GM12878 (cell line): ENCODE measurements at regions not wholly inside any gene's neighbourhood (a gene's known extent, or its start where the extent isn't known, plus 50 kb on each side); places are given as distances from the start of the nearest gene placed in this dataset.

Experiments
- ATAC-seq: fragments of 200-7000 bp; cut with Tn5 transposase; 3 replicates; pipeline ENCODE4 v1.9.1; 2020; ENCODE audit warnings: mild to moderate bottlenecking, moderate library complexity
- BruUV-seq: library from RNA; stranded (reverse); fragments of 400-500 nt; replicated peaks from 2 replicates; lab custom pipeline; 2021; lab: Mats Ljungman, UMichigan
- CTCF ChIA-PET: fragments of 300-600 bp; sonication (Branson Sonifier 250); formaldehyde crosslinking; extraction: SDS; loops from one replicate; lab custom pipeline; 2021; ENCODE audit warnings: inconsistent platforms; lab: Yijun Ruan, JAX
- POLR2A ChIA-PET: fragments of 350-600 bp; formaldehyde crosslinking; extraction: SDS; loops from one replicate; lab custom pipeline; 2021; ENCODE audit warnings: inconsistent platforms; lab: Charles Lee
- RAD21 ChIA-PET: fragments of 300-600 bp; sonication (Branson Sonifier 250); formaldehyde crosslinking; loops from one replicate; lab custom pipeline; 2023; ENCODE audit warnings: antibody characterized with exemption; ENCODE audit not compliant: unreplicated experiment; lab: Charles Lee
- SMC1A ChIA-PET: fragments of 300-600 bp; sonication (Branson Sonifier 250); formaldehyde crosslinking; loops from one replicate; lab custom pipeline; 2023; ENCODE audit not compliant: unreplicated experiment, uncharacterized antibody; lab: Charles Lee
- DNase-seq: peaks from one replicate; pipeline ENCODE4 v3.0.0-alpha.2; 2011; ENCODE audit warnings: low read depth, low spot score
- FAIRE-seq: peaks from 3 replicates; lab custom pipeline; 2011; peaks lifted over from hg19 to GRCh38; lab: Jason Lieb, UNC
- H2AFZ ChIP-seq: 2 replicates; pipeline ENCODE4 v1.6.0; 2011; ENCODE audit warnings: low read depth, low read length, control low read depth; ENCODE audit not compliant: control insufficient read depth
- H3K27ac ChIP-seq: 2 replicates; pipeline ENCODE4 v1.5.1; 2011; ENCODE audit warnings: control low read depth; ENCODE audit not compliant: control insufficient read depth, insufficient read depth
- H3K27me3 ChIP-seq, 2 experiments: replicated peaks in 1 of 2; 2 replicates each; pipeline versions ENCODE4 v1.6.0 to v1.6.1; 2011; ENCODE audit warnings: low read length in 1 of 2; ENCODE audit not compliant: control insufficient read depth in 2 of 2, insufficient read depth in 2 of 2
- H3K36me3 ChIP-seq, 2 experiments: 2 replicates each; pipeline ENCODE4 v1.5.1; 2011; ENCODE audit warnings: low read length in 1 of 2; ENCODE audit not compliant: control insufficient read depth in 2 of 2, insufficient read depth in 2 of 2
- H3K4me1 ChIP-seq: 2 replicates; pipeline ENCODE4 v1.6.1; 2011; ENCODE audit warnings: mild to moderate bottlenecking, low read length, moderate library complexity, mixed read lengths; ENCODE audit not compliant: control insufficient read depth, insufficient read depth
- H3K4me2 ChIP-seq: 2 replicates; pipeline ENCODE4 v1.6.0; 2011; ENCODE audit warnings: control low read depth; ENCODE audit not compliant: control insufficient read depth, insufficient read depth
- H3K4me3 ChIP-seq: fragments of 200-600 bp; sonication (generic); 2 replicates; pipeline ENCODE4 v1.5.1; 2016
- H3K79me2 ChIP-seq: 2 replicates; pipeline ENCODE4 v1.6.0; 2011; ENCODE audit warnings: low read length; ENCODE audit not compliant: control insufficient read depth, insufficient read depth
- H3K9ac ChIP-seq: 2 replicates; pipeline ENCODE4 v1.8.0; 2011; ENCODE audit warnings: low read length, control low read depth, mixed read lengths; ENCODE audit not compliant: control insufficient read depth, insufficient read depth
- H3K9me3 ChIP-seq: replicated peaks from 3 replicates; pipeline ENCODE4 v1.5.1; 2011; ENCODE audit warnings: mild to moderate bottlenecking, low read length; ENCODE audit not compliant: control insufficient read depth, insufficient read depth
- H4K20me1 ChIP-seq: 2 replicates; pipeline ENCODE4 v1.6.0; 2011; ENCODE audit not compliant: control insufficient read depth, insufficient read depth
- BCL11A ChIP-seq: IDR thresholded peaks from 2 replicates; pipeline ENCODE4 v1.6.1; 2011; ENCODE audit warnings: low read depth, low read length
- CHD1 ChIP-seq: IDR thresholded peaks from 2 replicates; pipeline ENCODE4 v1.6.1; 2012; ENCODE audit warnings: low read depth, low read length, improper control_type of control experiment
- HDAC2 ChIP-seq: fragments of 200-600 bp; sonication (generic); IDR thresholded peaks from 2 replicates; pipeline ENCODE4 v1.6.1; 2017
- IRF4 ChIP-seq: IDR thresholded peaks from 2 replicates; pipeline ENCODE4 v1.6.1; 2011; ENCODE audit warnings: low read depth, low read length
- JUNB ChIP-seq: IDR thresholded peaks from 2 replicates; pipeline ENCODE4 v1.6.1; 2016; ENCODE audit warnings: antibody characterized with exemption, mild to moderate bottlenecking
- JUND ChIP-seq: IDR thresholded peaks from 2 replicates; pipeline ENCODE4 v1.6.1; 2012; ENCODE audit warnings: low read depth, mild to moderate bottlenecking, low read length, improper control_type of control experiment, moderate library complexity
- MTA2 ChIP-seq: fragments of 450-650 bp; IDR thresholded peaks from 2 replicates; pipeline ENCODE4 v1.6.1; 2016; ENCODE audit warnings: low read depth, mild to moderate bottlenecking, moderate library complexity
- MYB ChIP-seq: fragments of 150-350 bp; IDR thresholded peaks from 2 replicates; pipeline ENCODE4 v1.6.1; 2014; ENCODE audit warnings: mild to moderate bottlenecking, low read depth, low read length, borderline replicate concordance
- RCOR1 ChIP-seq: conservative IDR thresholded peaks from 2 replicates; pipeline ENCODE4 v1.6.1; 2012; ENCODE audit warnings: low read depth, low read length, improper control_type of control experiment
- ZNF207 ChIP-seq: fragments of 450-650 bp; IDR thresholded peaks from 2 replicates; pipeline ENCODE4 v1.6.1; 2014; ENCODE audit warnings: antibody characterized with exemption, mild to moderate bottlenecking, borderline replicate concordance
- WGBS: methylation state at CpG from one replicate; pipeline ENCODE4 v1.1.6; 2016; ENCODE audit warnings: low lambda C conversion rate; ENCODE audit not compliant: insufficient replicate concordance, insufficient coverage; ENCODE audit errors: missing lambda C conversion rate; 5-methylcytosine and 5-hydroxymethylcytosine counted together
- in situ Hi-C: fragments of 300-500 bp; cut with MboI; formaldehyde crosslinking; loops from 9 replicates; pipeline ENCODE4 v1.14.3; 2018; ENCODE audit warnings: mixed read lengths
- intact Hi-C: fragments of 100-400 bp; cut with micrococcal nuclease; formaldehyde crosslinking; loops from one replicate; pipeline ENCODE4 v1.14.2; 2022; ENCODE audit not compliant: unreplicated experiment
- TF ChIP-seq, protein P1 (sequence below): fragments of 450-650 bp; IDR thresholded peaks from 2 replicates; pipeline ENCODE4 v1.6.1; 2017; ENCODE audit warnings: borderline replicate concordance
- TF ChIP-seq, protein P2 (sequence below): fragments of 450-650 bp; IDR thresholded peaks from 2 replicates; pipeline ENCODE4 v1.6.1; 2016; ENCODE audit warnings: mild to moderate bottlenecking
- TF ChIP-seq, protein P3 (sequence below): fragments of 450-650 bp; formaldehyde crosslinking; IDR thresholded peaks from 2 replicates; pipeline ENCODE4 v1.4.0; 2020; ENCODE audit warnings: mild to moderate bottlenecking, moderate library complexity
- TF ChIP-seq, protein P4 (sequence below): fragments of 450-650 bp; IDR thresholded peaks from 2 replicates; pipeline ENCODE4 v1.6.1; 2017; ENCODE audit warnings: mild to moderate bottlenecking, moderate library complexity

DNA sequence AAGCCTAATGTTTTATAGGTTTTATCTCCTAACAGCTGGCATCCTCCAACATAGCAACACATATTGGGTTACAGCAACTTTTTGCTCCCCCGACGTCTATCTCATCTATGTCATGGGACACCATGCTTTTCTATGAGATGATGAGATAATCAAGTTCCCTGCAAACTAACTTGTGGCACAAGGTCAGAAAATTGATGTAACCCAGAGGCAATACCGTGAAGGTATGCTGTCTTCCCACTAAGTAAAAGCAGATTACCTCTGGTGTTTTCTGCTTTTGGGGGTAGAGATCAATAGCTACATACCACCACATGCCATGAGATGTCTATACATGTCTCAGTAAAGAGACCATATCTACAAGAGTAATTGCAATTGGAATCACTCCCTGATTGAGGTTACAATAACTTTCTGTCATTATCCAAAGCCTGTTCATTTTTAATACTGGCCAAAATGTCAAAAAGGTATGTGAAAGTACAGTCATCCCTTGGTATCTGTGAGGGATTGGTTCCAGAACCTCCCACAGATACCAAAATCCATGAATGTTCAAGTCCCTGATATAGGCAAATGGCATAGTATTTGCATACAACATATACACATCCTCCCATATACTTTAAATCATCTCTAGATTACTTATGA is 131.3 kb downstream of the CYSLTR2 start (continued):
- TF ChIP-seq, protein P1, sequence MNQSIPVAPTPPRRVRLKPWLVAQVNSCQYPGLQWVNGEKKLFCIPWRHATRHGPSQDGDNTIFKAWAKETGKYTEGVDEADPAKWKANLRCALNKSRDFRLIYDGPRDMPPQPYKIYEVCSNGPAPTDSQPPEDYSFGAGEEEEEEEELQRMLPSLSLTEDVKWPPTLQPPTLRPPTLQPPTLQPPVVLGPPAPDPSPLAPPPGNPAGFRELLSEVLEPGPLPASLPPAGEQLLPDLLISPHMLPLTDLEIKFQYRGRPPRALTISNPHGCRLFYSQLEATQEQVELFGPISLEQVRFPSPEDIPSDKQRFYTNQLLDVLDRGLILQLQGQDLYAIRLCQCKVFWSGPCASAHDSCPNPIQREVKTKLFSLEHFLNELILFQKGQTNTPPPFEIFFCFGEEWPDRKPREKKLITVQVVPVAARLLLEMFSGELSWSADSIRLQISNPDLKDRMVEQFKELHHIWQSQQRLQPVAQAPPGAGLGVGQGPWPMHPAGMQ: no peak
- TF ChIP-seq JUNB: no peak

DNA sequence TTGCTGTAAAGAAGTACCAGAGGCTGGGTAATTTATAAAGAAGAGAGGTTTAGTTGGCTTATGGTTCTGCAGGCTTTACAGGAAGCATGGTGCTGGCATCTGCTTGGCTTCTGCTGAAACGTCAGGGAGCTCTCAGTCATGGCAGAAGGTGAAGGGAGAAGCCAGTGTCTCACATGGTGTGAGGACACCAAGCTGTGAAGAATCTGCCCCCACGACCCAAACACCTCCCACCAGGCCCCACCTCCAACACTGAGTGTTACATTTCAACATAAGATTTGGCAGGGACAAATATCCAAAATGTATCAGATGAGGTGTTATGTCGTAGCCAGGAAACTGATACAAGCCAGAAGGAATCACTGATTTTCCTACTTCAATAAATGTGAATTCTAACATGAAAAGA is 136.5 kb downstream of the CYSLTR2 start:
- SMC1A ChIA-PET: no interaction called here
- Histone ChIP-seq H3K4me1 (no peaks in the 10 kb centered on the region), H2AFZ (no peak overlapping the region), H3K4me3 (no peak overlapping the region), H3K36me3 (no peaks in the 10 kb centered on the region), H3K27ac (no peak overlapping the region), H3K4me2 (no peak overlapping the region), H3K9me3 (no peaks in the 10 kb centered on the region), H3K27me3 (no peaks in the 10 kb centered on the region; a peak in 2 of 4 replicates), H3K79me2 (no peaks in the 10 kb centered on the region), H4K20me1 (no peaks in the 10 kb centered on the region), H3K9ac (no peak overlapping the region)
- in situ Hi-C loops: no loop called here
- FAIRE-seq (no peak), ATAC-seq (no peak), DNase-seq (no peak)
- intact Hi-C loops: no loop called here
- BruUV-seq: no TSS peak
- POLR2A ChIA-PET: no interaction called here
- RAD21 ChIA-PET: interaction anchor here (1.3 kb wide), 1 partner anchor 40 kb away, joined by 4 read pairs; no protein-coding TSS in a partner anchor
- no peak for TF ChIP-seq MYB
- TF ChIP-seq JUND: no peak
- TF ChIP-seq HDAC2: no peak
- TF ChIP-seq MTA2: no peak
- TF ChIP-seq RCOR1: no peak
- TF ChIP-seq, protein P2, sequence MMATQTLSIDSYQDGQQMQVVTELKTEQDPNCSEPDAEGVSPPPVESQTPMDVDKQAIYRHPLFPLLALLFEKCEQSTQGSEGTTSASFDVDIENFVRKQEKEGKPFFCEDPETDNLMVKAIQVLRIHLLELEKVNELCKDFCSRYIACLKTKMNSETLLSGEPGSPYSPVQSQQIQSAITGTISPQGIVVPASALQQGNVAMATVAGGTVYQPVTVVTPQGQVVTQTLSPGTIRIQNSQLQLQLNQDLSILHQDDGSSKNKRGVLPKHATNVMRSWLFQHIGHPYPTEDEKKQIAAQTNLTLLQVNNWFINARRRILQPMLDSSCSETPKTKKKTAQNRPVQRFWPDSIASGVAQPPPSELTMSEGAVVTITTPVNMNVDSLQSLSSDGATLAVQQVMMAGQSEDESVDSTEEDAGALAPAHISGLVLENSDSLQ: no peak
- TF ChIP-seq, protein P3, sequence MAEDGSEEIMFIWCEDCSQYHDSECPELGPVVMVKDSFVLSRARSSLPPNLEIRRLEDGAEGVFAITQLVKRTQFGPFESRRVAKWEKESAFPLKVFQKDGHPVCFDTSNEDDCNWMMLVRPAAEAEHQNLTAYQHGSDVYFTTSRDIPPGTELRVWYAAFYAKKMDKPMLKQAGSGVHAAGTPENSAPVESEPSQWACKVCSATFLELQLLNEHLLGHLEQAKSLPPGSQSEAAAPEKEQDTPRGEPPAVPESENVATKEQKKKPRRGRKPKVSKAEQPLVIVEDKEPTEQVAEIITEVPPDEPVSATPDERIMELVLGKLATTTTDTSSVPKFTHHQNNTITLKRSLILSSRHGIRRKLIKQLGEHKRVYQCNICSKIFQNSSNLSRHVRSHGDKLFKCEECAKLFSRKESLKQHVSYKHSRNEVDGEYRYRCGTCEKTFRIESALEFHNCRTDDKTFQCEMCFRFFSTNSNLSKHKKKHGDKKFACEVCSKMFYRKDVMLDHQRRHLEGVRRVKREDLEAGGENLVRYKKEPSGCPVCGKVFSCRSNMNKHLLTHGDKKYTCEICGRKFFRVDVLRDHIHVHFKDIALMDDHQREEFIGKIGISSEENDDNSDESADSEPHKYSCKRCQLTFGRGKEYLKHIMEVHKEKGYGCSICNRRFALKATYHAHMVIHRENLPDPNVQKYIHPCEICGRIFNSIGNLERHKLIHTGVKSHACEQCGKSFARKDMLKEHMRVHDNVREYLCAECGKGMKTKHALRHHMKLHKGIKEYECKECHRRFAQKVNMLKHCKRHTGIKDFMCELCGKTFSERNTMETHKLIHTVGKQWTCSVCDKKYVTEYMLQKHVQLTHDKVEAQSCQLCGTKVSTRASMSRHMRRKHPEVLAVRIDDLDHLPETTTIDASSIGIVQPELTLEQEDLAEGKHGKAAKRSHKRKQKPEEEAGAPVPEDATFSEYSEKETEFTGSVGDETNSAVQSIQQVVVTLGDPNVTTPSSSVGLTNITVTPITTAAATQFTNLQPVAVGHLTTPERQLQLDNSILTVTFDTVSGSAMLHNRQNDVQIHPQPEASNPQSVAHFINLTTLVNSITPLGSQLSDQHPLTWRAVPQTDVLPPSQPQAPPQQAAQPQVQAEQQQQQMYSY (CRISPR knock-in tag): no peak
- no peak for TF ChIP-seq CHD1
- TF ChIP-seq, protein P4, sequence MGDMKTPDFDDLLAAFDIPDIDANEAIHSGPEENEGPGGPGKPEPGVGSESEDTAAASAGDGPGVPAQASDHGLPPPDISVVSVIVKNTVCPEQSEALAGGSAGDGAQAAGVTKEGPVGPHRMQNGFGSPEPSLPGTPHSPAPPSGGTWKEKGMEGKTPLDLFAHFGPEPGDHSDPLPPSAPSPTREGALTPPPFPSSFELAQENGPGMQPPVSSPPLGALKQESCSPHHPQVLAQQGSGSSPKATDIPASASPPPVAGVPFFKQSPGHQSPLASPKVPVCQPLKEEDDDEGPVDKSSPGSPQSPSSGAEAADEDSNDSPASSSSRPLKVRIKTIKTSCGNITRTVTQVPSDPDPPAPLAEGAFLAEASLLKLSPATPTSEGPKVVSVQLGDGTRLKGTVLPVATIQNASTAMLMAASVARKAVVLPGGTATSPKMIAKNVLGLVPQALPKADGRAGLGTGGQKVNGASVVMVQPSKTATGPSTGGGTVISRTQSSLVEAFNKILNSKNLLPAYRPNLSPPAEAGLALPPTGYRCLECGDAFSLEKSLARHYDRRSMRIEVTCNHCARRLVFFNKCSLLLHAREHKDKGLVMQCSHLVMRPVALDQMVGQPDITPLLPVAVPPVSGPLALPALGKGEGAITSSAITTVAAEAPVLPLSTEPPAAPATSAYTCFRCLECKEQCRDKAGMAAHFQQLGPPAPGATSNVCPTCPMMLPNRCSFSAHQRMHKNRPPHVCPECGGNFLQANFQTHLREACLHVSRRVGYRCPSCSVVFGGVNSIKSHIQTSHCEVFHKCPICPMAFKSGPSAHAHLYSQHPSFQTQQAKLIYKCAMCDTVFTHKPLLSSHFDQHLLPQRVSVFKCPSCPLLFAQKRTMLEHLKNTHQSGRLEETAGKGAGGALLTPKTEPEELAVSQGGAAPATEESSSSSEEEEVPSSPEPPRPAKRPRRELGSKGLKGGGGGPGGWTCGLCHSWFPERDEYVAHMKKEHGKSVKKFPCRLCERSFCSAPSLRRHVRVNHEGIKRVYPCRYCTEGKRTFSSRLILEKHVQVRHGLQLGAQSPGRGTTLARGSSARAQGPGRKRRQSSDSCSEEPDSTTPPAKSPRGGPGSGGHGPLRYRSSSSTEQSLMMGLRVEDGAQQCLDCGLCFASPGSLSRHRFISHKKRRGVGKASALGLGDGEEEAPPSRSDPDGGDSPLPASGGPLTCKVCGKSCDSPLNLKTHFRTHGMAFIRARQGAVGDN: no peak
- no peak for TF ChIP-seq BCL11A
- no peak for TF ChIP-seq IRF4
- TF ChIP-seq ZNF207: no peak
- CTCF ChIA-PET: no interaction called here
- 0% methylated on average over 3 of the region's 3 CpGs for WGBS
